Activated CD4-positive, alpha-beta T cell treated with anti-CD3 and anti-CD28 coated beads, Interleukin-2, amount 50 U/mL, for 48 hours (primary cell): ENCODE measurements at regions not wholly inside any gene's neighbourhood (a gene's known extent, or its start where the extent isn't known, plus 50 kb on each side); places are given as distances from the start of the nearest gene placed in this dataset.
"Not testable (repeated sequence)": the region's sequence is repeated elsewhere in the genome, so short reads cannot be mapped to it uniquely, and the experiment has no call there.

Experiments used
- DNase-seq, 2 experiments: peaks; one replicate each; pipeline ENCODE4 v3.0.0-alpha.2; 2020

DNA sequence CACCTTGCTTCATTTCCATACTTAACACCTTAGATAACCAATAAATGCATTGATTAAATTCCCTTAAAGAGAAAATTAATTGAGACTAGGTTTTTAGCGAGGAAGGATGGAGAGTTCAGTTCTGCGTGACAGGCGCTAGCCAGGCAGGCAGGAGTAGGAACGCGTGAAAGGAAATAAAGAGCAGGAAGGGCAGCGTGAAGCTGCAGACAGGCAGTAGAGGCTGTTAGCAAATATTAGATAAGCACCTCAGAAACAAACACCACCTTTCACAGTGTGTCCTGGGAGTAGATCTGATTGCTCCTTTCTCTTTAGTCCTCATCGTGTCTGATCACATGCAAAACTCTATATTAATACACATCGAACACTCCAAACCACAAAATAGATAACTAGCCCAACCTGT lies 282.7 kb upstream of the ADGRL2 start:
- no peak for DNase-seq

- no peak for DNase-seq
Measured at GRCh38 chr1:81513796-81514354, 286.9 kb upstream of the ADGRL2 start.

GRCh38 chr1:81512252-81513003 lies 288.3 kb upstream of the ADGRL2 start:
- DNase-seq, result no peak

DNA sequence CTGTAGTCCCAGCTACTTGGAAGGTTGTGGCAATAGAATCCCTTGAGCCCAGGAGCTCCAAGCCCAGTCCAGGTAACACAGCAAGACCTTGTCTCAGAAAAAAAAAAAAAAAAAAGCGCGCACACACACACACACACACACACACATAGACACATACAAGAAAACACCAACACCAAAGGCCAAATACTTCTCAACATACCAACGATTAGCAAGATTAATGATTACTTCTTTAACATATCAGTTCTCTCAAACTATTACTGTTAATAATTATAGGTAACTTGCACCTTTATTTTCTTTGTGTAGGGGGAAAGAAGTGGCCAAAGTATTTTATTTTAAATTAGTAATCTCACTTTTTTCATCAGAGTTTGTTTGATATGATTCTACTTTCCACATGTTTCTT lies 289.5 kb upstream of the ADGRL2 start:
- DNase-seq, result no peak

- DNase-seq, result no peak
Measured at GRCh38 chr1:81510701-81511100, 290.0 kb upstream of the ADGRL2 start.

GRCh38 chr1:81509594-81509993 lies 291.1 kb upstream of the ADGRL2 start:
- DNase-seq, result no peak

- DNase-seq, result no peak
Measured at GRCh38 chr1:81506699-81507098, 294.0 kb upstream of the ADGRL2 start.

DNA sequence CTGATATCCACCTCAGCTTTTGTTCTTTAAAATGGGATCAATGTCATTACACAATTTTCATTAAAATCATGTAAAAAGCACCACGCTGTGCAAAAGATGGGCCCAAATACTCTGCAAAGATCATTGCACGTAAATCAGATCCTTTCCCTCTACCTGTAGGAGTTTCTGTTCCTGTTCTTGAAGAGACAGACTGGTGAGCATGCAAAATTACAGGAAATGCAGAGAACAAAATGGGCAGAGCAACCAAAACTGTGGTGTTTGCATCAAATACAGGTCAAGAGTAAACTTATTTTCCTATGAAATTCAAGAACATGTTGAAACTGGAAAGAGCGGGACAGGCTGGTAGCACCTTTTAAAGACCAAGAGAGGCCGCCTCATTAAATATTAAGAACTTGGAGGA lies 294.9 kb upstream of the ADGRL2 start:
- DNase-seq, result no peak

DNA sequence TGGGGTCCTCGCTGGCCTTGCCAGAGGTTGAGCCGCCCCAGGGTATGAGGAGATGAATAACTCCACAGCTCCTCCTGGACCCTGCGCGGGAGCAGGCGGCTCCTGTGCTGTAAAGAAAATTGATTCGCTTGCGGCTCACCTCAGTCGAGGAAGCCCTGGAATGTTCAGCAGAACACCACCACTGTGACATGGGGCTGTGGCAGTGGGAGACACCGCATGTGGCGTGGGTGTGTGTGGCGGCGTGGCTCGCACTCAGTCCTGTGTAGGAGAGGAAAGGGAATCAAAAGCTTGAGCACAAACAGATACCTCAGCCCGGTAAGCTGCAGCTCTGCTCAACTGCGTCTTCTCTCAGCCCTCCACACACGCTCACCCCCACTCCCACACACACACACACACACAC lies 295.9 kb upstream of the ADGRL2 start:
- DNase-seq, result not testable (repeated sequence)

DNA sequence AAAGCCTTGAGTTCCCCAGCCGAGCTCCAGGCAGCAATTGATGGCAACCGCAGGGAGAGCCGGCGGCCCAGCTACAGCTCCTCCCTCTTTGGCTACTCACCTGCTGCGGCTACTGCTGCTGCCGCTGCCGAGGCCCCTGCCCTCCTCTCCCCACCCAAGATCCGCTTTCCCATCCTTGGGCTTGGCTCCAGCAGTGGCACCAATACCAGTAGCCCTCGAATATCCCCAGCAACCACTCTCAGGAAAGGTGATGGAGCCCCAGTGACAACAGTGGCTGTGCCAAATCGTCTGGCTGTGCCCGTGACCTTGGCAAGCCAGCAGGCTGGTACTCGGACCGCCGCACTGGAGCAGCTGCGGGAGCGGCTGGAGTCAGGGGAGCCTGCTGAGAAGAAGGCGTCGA lies 298.0 kb upstream of the ADGRL2 start:
- DNase-seq, result not testable (repeated sequence)

GRCh38 chr1:81501485-81501884 lies 299.2 kb upstream of the ADGRL2 start:
- not testable (repeated sequence) for DNase-seq

- DNase-seq, result no peak
Measured at GRCh38 chr1:81499487-81499886, 301.2 kb upstream of the ADGRL2 start.

DNA sequence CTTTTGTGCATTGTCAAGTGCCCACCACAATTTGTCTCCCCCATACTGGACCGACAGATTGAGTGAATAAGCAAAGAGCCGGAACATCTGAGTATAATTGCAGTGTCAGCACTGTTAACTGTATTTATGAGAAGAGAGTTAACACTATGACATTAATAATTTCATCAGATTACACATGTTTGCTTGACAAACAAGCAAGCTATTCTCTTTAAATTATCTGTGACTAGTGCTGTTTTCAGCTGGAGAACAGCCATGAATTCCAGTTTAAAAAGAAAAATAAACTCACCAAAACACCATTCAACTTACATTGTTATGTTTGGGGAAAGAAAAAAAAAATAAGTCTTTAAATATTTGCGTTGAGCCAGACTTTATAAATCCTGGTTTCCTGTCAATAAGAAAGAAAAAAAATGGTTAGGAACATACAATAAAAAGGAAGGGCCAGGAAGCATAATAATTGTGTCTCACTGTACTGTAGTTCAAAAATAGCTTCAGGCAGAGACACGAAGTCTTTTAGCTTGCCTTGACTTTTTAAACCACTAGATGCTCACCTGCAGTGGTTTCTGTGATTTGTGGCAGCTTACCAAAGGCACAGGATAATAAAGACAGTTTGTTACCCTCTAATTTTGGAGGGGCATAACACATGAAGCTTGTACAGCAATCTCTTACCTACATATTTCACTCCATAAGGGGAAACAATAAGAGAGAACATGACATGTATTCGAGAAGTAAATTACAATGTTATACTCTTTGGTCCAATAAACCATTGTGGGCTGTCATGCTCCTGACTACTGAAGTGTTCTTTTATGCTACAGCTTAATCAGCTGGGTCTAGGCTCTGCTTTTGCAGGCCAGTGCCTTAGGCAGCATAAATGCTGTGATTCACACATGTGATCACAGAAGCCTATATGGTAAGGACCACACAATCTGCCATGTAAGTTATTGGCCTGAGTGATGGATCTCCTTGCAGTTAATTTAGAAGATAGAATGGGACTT lies 302.0 kb upstream of the ADGRL2 start:
- no peak for DNase-seq

DNA sequence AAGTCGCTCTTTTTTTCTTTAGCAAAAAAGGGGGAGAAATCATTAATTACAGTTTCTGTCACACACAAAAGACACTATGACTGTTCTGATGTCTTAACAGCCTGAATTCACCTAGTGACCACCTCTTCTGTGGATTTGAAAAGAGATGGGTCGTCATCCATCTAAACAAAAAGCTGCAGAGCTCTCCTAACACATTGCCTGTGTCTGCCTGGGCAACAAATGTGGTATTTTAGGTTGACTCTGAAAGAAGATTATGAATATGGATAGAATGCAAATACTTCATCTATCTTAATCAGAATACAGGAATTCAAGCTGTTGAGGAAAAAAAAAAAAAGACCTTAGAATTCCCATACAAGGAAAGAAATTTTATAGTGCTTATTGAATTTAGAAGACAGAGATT lies 304.4 kb upstream of the ADGRL2 start:
- DNase-seq, result no peak

DNA sequence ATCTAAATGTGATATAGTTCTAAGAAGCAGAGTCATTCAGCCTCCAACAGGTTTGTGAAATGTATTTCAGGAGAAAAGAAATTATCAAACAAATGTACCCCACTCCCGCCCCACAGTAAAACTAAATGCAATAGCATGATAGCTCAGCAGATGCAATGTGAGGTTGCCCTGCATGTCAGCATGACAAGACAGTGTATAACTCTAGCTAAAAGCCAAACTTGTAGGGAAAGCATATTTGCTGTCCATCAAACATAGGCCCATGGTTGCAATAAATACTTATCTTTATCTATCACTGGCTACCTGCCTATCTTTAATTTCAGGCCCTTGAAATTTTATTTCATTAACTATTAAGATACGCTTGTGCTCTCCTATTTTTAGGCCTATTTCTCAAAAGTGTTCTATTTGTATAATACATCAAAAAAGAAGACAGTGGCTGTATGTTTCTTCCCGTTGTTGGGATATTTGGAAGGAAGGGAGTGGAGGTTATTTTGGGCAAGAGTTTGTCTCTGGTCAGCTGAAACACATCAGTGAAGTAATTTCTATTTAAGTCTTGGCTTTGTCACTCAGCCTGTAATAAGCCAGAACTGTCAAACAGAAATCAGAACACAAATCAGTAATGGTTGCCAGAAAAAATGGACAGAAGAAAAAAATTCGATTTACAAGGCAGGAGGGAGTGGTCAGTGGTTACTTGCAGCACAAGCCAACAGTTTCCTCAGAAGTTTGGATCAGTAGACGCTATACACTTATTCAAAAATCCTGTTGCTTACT lies 307.4 kb upstream of the ADGRL2 start:
- no peak for DNase-seq

GRCh38 chr1:81492628-81493027 lies 308.1 kb upstream of the ADGRL2 start:
- DNase-seq, result no peak

DNA sequence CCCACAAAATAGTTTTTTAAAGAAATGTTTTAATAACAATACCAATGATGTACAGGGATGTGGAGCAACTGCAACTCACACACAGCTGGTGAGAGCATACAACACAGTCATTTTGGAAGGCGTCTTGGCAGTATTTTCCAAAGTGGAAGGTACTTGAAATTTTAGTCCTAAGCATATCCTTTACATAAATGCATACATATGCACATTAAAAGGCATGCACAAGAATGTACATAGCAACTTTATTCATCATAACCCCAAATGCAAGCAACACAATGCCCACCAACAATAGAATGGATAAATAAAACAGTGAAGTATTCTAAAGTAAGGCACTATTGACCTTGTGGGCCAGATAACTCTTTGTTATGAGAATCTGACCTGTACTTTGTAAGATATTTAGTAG lies 310.1 kb upstream of the ADGRL2 start:
- DNase-seq, result no peak

DNA sequence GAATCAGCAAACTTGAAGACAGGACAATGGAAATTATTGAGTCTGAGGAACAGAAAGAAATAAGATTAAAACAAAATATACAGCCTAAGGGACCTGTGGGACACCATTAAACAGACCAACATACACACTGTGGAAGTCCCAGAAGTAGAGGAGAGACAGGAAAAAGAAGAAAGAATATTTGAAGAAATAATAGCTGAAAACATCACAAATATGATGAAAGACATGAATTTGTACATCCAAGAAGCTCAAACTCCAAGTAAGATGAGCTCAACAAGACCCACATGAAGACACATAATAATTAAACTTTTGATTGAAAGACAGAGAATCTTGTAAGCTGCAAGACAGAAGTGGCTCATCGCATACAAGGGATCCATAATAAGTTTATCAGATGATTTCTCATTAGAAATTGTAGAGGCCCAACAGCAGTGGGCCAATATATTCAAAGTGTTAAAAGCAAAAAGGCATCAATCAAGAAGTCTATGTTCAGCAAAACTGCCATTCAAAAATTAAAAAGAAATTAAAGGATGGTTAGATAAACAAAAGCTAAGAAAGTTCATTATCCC lies 311.3 kb upstream of the ADGRL2 start:
- no peak for DNase-seq

- DNase-seq, result no peak
Measured at GRCh38 chr1:81484284-81484683, 316.4 kb upstream of the ADGRL2 start.

GRCh38 chr1:81478219-81478618 lies 322.5 kb upstream of the ADGRL2 start:
- DNase-seq, result no peak

DNA sequence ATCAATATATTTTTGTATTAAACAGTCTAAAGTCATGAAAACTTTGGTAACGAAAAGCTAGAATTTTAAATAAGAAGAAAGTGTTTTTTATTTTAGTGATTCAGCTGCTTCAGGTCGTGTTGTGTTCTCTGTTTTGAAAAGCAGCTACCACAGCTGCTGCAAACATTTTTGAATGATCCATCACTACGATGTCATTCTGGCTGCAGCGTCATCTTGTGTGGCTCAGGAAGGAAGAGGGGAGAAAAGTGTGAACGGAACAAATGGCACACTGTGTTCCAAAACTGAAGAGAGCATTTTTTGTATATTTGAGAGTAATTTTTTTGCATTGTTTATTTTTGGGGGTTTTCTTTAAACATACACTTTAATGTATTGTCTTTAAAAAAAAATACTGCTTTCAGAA lies 323.0 kb upstream of the ADGRL2 start:
- no peak for DNase-seq

DNA sequence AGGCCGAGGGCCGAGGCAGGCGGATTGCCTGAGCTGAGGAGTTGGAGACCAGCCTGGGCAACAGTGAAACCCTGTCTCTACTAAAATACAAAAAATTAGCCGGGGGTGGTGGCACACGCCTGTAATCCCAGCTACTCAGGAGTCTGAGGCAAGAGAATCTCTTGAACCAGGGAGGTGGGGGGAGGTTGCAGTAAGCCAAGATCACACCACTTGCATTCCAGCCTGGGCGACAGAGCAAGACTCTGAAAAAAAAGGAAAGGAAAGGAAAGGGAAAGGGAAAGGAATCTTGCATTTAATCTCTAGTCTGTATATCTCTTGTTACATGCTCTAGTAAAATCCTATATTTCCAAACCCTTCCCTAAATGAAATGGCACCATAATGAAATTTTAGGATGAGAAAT lies 328.3 kb upstream of the ADGRL2 start:
- no peak for DNase-seq

- no peak for DNase-seq
Measured at GRCh38 chr1:81471255-81471654, 329.5 kb upstream of the ADGRL2 start.
